LoVo (cell line): ENCODE measurements at regions not wholly inside any gene's neighbourhood (a gene's known extent, or its start where the extent isn't known, plus 50 kb on each side); places are given as distances from the start of the nearest gene placed in this dataset.

Source experiments
- DNase-seq: peaks from one replicate; pipeline ENCODE4 v3.0.0-alpha.2; 2016; ENCODE audit warnings: low spot score

DNA sequence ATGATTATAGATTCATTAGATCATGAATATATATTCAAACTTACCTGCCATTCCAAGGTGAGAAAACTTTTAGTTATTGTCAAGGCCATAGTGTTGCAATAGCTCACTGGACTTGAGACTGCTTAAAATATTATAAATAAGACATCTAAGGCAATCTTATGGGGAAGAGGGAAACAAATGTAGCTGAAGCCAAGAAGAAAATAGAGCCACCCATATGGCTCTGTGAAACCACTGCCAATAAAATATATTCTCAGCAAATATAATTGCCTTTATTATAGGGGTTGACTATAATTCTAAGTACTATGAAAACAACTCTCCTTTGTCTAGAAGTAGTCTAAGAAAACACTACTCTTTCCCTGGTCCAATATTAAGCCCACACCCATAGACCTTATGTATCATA lies 938.5 kb downstream of the FSTL5 start:
- no peak for DNase-seq

- DNase-seq = no peak
Observed at GRCh38 chr4:161222889-161223288, 940.9 kb downstream of the FSTL5 start.

- DNase-seq = no peak
Observed at GRCh38 chr4:161208564-161208963, 955.2 kb downstream of the FSTL5 start.

- no peak for DNase-seq
Observed at GRCh38 chr4:161206528-161207080, 957.2 kb downstream of the FSTL5 start.

DNA sequence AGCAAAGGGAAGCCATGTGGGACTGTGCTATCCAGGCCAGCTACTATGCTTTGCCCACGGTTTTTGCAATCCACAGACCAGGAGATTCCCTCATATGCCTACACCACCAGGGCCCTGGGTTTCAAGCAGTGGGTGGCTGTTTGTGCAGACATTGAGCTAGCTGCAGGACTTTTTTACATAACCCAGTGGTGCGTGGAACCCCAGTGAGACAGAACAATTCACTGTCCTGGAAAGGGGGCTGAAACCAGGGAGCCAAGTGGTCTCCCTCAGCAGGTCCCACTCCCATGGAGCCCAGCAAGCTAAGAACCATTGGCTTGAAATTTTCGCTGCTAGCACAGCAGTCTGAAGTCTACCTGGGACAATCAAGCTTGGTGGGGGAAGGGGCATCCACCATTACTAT lies 959.9 kb downstream of the FSTL5 start:
- DNase-seq = no peak

- DNase-seq = no peak
Observed at GRCh38 chr4:161197912-161198311, 965.9 kb downstream of the FSTL5 start.

- DNase-seq = no peak
Observed at GRCh38 chr4:161197474-161197873, 966.3 kb downstream of the FSTL5 start.

GRCh38 chr4:161189286-161190134 lies 974.3 kb downstream of the FSTL5 start:
- DNase-seq = no peak

DNA sequence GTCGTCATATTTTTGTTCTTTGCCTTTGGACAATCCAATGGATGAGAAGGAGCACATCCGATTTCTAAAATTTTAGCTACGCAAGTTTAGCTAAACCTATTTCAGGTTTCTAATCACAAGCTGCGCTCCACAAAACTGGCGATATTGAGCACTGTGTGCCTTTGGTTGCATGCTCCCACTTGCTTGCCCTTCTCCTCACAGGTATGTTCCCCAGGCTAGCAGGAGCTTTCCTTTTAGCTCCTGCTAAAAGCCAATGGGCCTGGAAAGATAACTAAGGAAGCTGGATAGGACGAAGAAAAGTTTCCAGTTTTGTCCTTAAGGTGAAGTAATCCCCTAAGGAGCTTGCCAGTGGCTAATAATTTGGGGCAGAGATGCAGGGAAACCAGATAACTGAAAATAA lies 975.2 kb downstream of the FSTL5 start:
- DNase-seq = no peak

DNA sequence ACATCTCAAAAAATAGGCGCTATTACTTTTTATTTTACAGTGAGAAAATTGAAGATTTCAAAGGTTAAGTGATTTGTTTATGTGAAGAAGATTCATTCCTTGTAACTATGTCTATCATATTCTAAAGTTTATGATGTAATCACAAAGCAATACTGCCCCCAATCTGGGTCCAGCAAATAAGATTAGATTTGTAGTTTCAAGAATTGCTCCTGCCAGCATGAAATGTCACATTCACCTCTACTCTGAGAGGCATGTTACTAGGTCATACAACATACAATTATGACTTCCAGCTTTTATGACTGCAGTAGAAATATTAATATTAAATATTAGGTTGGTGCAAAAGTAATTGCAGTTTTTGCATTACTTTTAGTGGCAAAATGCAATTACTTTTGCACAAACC lies 976.2 kb downstream of the FSTL5 start:
- no peak for DNase-seq

- DNase-seq = no peak
Observed at GRCh38 chr4:161186750-161187149, 977.0 kb downstream of the FSTL5 start.

DNA sequence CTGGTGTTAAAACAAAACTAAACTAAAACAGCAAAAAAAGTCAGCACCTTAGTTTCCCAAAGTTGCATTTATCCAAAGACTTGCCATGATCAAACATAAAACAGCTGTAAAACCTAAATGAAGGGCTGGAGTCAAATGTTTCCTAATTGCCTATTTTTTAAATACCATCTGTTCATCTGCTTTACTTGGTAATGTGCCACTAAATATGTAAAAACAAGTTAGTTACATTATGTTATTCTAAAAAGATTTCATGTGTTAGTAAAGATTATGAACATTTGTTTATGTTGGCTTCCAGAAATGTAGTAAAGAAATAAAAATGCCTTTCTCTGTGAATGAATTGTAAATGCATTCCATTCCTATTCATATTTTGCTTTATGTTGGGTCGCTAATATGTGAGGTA lies 977.8 kb downstream of the FSTL5 start:
- DNase-seq = no peak

- DNase-seq = no peak
Observed at GRCh38 chr4:161183729-161184128, 980.1 kb downstream of the FSTL5 start.

DNA sequence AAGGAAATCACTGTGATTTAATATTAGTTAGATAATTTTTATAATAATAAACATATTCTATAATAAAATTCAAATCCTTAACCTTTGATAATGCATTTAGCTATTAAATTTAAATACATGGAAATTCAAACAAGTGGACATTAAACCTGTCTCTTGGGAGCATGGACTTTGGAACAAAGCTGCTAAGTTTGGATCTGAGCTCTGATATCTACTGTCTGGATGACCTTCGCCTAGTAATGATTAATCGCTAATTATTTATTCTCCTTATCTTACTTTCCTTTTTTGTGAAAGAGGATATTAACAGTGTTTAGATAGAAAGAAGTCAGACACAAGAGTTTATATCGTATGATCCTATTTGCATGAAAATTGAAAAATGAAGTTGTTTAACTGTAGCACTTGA lies 980.9 kb downstream of the FSTL5 start:
- no peak for DNase-seq

DNA sequence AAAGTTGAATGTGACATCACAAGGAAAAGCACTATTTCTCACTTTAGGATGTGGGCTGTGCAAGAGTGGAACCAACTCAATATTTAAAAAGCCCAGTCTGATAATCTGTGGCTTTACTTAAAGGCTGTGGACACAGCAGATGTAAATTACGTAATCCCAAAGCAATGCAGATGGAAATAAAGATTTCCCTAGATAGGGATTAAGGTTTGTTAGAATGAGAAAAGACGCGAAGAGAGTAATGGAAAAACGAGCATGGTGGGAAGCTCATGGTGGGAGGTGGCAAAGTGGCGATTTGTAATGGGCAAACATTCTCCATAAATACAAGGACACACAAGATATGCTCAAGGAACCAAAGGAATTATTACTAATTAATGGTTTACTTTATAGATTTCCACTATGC lies 985.5 kb downstream of the FSTL5 start:
- DNase-seq = no peak

GRCh38 chr4:161172396-161173026 lies 991.3 kb downstream of the FSTL5 start:
- no peak for DNase-seq

DNA sequence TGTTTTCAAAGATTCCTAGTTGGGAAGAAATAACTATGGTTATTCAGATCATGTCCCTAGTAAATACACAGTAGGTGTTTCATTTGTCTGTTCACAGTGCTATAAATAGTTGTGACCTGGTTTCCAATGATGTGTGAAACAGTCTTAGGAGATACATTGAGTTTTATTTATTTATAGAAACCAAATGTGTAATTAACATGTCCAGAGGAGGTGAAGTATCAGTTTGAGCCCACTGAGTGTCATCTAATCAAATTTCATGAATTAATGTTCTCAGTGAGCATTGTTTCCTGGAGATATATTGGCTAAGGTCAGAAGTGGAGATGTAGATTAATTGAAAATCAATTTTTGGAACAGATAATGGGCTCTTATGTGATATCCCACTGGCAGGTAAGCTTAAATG lies 996.3 kb downstream of the FSTL5 start:
- no peak for DNase-seq

GRCh38 chr4:161160718-161161117 lies 1003.1 kb downstream of the FSTL5 start:
- no peak for DNase-seq

- DNase-seq = no peak
Observed at GRCh38 chr4:161148051-161148450, 1015.7 kb downstream of the FSTL5 start.

- DNase-seq = no peak
Observed at GRCh38 chr4:161143375-161143774, 1020.4 kb downstream of the FSTL5 start.

DNA sequence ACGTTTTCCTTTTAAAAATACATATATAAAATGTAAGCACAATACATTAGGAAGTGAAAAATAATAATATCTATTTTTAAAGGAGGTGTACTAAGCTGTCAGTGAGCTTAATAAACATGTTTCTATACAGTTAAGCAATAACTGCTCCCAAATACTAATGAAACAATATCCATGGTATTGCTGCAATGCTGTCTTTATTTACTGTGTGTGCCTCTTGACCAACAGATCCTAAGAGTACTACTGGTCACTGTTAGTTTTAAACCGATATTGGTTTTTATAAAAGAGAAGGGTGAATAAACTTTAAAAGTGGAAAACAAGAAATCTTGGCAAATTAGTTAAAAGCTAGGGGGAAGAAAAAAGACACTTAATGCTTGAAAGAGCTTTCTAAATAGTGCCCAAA lies 1029.0 kb downstream of the FSTL5 start:
- DNase-seq = no peak

DNA sequence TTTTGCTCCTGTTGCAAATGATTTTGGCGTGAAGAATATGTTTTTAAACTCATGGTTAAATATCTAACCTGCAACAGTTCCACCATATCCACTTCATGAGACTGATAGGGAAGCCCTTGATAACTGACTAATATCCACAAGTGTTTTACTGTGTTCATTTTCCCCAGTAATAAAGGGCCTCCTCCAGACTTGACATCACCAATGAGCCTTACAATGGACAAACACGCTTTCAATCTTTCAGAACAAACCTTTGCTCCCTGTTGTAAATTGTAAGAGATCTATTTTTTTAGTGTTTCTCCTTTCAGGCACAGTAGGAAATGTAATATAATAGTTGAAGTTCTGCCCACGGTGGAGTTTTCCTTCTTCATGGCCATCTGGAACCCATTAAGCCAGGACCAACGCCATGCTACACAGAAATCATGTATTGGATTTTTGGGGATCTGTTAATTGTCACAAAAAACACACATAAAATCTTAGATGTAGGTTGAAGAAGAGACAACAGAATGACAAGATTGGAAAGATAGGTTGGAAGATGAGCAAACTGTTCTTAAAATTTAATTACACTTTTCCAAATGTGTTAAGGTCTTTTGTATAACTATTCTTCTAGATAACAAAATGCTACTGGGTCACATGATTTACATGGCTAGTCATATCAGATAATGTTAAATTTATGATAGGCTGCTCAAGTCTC lies 1030.1 kb downstream of the FSTL5 start:
- no peak for DNase-seq
